Activated B cell treated with CpG ODN at 0.5 μM for 24 hours (primary cell): ENCODE measurements at regions not wholly inside any gene's neighbourhood (a gene's known extent, or its start where the extent isn't known, plus 50 kb on each side); places are given as distances from the start of the nearest gene placed in this dataset.

Source experiments
- ATAC-seq: fragments of 200-7000 bp; cut with Tn5 transposase; one replicate; pipeline ENCODE4 v1.10.0; 2021; ENCODE audit warnings: low read depth, mild to moderate bottlenecking, moderate library complexity
- CTCF ChIA-PET: fragments of 350-600 bp; sonication (Branson Sonifier 250); formaldehyde crosslinking; loops from one replicate; lab custom pipeline; 2021; ENCODE audit warnings: antibody characterized with exemption; lab: Charles Lee
- POLR2A ChIA-PET: fragments of 350-600 bp; sonication (Branson Sonifier 250); formaldehyde crosslinking; loops from one replicate; lab custom pipeline; 2021; ENCODE audit warnings: antibody characterized with exemption; lab: Charles Lee
- DNase-seq: peaks from one replicate; pipeline ENCODE4 v3.0.0; 2022
- H3K27ac Mint-ChIP-seq: one replicate; pipeline ENCODE4 v1.8.0; 2020; ENCODE audit warnings: mixed read lengths
- H3K27me3 Mint-ChIP-seq: one replicate; pipeline ENCODE4 v1.8.0; 2021; ENCODE audit warnings: mixed read lengths
- H3K36me3 Mint-ChIP-seq: one replicate; pipeline ENCODE4 v1.8.0; 2021; ENCODE audit warnings: low read depth, mixed read lengths
- H3K4me1 Mint-ChIP-seq: one replicate; pipeline ENCODE4 v1.8.0; 2021; ENCODE audit warnings: mixed read lengths
- H3K4me3 Mint-ChIP-seq: one replicate; pipeline ENCODE4 v1.8.0; 2020; ENCODE audit warnings: mild to moderate bottlenecking, mixed read lengths
- H3K9me3 Mint-ChIP-seq: one replicate; pipeline ENCODE4 v1.8.0; 2020; ENCODE audit warnings: mixed read lengths
- intact Hi-C: fragments of 100-400 bp; cut with micrococcal nuclease; formaldehyde crosslinking; loops from one replicate; pipeline ENCODE4 v1.15.1; 2024
- TF ChIP-seq, protein P1 (sequence below): fragments of 200-600 bp; IDR thresholded peaks from one replicate; pipeline ENCODE4 v1.8.0; 2022; ENCODE audit warnings: antibody characterized with exemption, mild to moderate bottlenecking

DNA sequence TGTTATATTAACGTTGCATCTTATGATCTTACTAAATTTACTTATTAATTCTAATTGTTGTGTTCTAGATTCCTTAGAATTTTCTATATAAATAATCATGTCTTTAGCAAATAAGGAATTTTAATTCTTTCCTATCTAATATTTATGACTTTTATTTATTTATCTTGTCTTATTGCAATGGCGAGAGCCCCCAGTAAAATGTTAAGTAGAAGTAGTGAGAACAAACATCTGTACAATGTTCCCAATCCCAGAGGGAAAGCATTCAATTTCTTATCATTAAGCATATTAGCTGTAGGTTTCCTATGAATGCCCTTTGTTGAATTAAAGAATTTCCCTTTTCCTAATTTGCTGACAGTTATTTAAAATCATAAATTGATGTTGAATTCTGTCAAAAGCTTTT, 203.7 kb upstream of the OTX2 start:
- H3K27me3 Mint-ChIP-seq = peaks cover 2% of the 10 kb centered on the region
- H3K4me3 Mint-ChIP-seq = no peak overlapping the region
- no peak for ATAC-seq
- peaks cover 11% of the 10 kb centered on the region for H3K9me3 Mint-ChIP-seq
- DNase-seq = no peak
- ChIA-PET POLR2A (no interaction called here), CTCF (no interaction called here)
- H3K27ac Mint-ChIP-seq = no peak overlapping the region
- intact Hi-C loops = no loop called here
- no peaks in the 10 kb centered on the region for H3K4me1 Mint-ChIP-seq
- TF ChIP-seq, protein P1, sequence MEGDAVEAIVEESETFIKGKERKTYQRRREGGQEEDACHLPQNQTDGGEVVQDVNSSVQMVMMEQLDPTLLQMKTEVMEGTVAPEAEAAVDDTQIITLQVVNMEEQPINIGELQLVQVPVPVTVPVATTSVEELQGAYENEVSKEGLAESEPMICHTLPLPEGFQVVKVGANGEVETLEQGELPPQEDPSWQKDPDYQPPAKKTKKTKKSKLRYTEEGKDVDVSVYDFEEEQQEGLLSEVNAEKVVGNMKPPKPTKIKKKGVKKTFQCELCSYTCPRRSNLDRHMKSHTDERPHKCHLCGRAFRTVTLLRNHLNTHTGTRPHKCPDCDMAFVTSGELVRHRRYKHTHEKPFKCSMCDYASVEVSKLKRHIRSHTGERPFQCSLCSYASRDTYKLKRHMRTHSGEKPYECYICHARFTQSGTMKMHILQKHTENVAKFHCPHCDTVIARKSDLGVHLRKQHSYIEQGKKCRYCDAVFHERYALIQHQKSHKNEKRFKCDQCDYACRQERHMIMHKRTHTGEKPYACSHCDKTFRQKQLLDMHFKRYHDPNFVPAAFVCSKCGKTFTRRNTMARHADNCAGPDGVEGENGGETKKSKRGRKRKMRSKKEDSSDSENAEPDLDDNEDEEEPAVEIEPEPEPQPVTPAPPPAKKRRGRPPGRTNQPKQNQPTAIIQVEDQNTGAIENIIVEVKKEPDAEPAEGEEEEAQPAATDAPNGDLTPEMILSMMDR = no peak
- H3K36me3 Mint-ChIP-seq = no peaks in the 10 kb centered on the region

DNA sequence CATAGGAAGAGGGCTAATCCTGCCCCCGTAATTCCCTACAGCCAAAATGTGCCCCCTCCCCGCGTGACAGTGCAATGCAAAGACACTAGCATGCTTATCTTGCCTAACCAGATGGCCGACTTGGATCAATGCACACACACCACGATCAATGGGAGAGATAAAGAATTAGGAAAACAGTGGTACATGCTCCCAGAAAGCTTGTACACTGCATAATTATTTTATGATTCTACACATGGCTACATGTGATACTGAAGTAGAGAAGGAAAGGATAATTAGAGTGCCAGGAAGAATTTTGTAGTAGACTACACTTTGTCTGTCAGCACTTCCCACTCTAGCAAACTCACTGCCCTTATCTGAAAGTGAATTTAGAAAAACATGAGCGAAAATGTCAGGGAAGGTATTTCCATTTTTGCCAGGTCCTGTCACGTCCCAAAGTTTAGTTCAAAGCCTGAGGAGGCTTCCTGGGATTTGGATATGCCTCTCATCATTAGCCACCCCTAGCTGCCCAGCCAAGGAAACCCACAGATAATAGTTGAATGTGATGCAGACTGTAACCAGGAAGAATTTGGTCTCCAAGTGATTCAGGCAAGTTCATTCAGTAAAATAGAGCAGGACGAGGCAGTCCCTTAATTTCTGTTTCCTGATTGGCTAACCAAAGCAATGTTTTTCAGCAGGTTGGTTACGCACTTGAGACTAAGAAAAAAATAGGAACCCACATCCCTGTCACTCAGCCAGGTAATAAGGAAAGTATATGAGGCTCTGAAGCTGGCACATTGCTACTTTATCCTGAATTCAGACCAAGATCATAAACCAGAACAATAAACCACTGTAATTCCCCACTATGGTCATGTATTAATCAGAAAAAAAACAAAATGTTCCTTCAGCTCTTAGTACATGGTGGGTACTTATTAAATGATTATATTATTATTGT, 199.6 kb upstream of the OTX2 start:
- TF ChIP-seq, protein P1 = no peak
- Mint-ChIP-seq H3K9me3 (peaks cover 11% of the 10 kb centered on the region), H3K36me3 (no peaks in the 10 kb centered on the region), H3K4me3 (no peak overlapping the region), H3K27me3 (peaks cover 12% of the 10 kb centered on the region), H3K4me1 (peaks cover 10% of the 10 kb centered on the region), H3K27ac (no peak overlapping the region)
- DNase-seq (no peak), ATAC-seq (no peak)
- intact Hi-C loops = no loop called here
- ChIA-PET CTCF (no interaction called here), POLR2A (no interaction called here)

DNA sequence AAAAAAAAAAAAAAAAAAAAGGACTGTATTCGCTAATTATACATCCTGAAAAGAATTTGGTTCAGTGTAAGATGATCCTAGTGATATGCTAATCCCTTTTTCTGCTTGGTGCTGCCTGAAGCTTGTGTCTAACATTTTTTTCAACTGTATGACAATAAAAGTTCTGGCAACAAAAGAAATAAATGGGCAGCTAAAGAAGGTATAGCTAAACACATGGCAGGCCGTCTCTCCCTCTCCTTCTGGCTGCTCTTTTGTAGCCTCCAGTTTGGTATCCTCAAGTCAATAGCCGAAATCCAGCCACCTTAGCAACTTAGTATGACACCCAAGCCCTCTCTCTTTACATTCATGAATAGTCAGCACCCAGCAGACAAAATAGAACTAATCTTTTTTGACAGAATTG, 198.3 kb upstream of the OTX2 start:
- DNase-seq (no peak), ATAC-seq (no peak)
- Mint-ChIP-seq H3K36me3 (no peaks in the 10 kb centered on the region), H3K9me3 (peaks cover 9% of the 10 kb centered on the region), H3K4me3 (no peak overlapping the region), H3K4me1 (peaks cover 10% of the 10 kb centered on the region), H3K27ac (no peak overlapping the region), H3K27me3 (peaks cover 16% of the 10 kb centered on the region)
- POLR2A ChIA-PET = no interaction called here
- TF ChIP-seq, protein P1 = no peak
- CTCF ChIA-PET = no interaction called here
- intact Hi-C loops = no loop called here

DNA sequence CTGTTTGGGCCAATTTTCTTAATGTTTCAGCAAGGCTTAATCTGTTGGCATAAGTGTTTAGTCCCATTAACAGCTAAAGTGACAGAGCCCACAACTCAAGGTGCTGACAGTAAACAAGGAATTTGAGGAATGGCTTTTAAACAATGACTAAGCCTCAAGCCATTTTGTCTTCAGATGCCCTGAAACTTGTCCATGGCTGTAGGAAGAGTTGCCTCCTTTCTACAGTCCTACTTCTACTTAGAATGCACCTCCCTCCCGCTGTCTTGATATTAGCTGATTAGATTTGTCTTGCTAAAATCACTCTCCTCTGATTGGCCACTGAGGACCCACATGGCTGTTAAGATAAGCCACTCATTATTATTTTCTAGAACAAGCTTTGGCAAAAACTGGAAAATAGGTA, 188.4 kb upstream of the OTX2 start:
- H3K27ac Mint-ChIP-seq = no peak overlapping the region
- H3K27me3 Mint-ChIP-seq = peaks cover 2% of the 10 kb centered on the region
- no peak overlapping the region for H3K4me3 Mint-ChIP-seq
- CTCF ChIA-PET = no interaction called here
- intact Hi-C loops = no loop called here
- no peaks in the 10 kb centered on the region for H3K9me3 Mint-ChIP-seq
- no peak for ATAC-seq
- POLR2A ChIA-PET = no interaction called here
- TF ChIP-seq, protein P1 = no peak
- DNase-seq = no peak
- H3K36me3 Mint-ChIP-seq = no peaks in the 10 kb centered on the region
- H3K4me1 Mint-ChIP-seq = no peaks in the 10 kb centered on the region

DNA sequence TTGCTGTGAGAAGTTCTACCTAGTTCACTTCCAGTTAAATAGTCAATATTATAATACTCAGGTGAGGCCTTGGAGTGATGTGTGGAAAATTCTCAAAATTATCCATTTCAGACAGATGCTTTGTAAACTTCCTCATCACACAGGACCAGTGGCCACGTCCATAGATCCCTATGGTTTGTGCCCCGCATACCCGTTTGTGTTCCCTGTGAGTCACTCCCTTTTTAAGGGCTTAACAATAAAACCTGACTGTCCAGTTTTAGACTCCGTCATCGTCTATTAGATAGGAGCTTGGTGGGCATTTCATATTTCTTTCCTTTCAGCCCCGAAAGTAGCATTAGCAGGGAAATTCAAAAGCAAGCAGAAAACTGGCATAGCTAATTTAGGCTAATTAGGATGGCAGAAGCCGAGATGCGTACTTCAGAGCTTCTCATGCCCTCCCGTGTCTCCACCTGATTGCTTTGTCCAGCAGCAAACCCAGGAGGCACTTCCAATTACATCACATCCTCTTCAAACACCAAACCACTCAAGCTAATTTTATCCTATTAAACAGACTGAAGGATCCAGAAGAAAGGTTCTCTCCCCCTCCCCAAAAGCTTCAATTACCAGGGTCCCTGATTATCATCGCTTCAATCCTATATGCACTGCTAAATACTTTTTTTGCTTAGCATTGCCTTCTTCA, 186.6 kb upstream of the OTX2 start:
- Mint-ChIP-seq H3K9me3 (peaks cover 2% of the 10 kb centered on the region), H3K4me1 (no peaks in the 10 kb centered on the region), H3K4me3 (no peak overlapping the region), H3K27ac (no peak overlapping the region), H3K27me3 (peaks cover 2% of the 10 kb centered on the region), H3K36me3 (no peaks in the 10 kb centered on the region)
- TF ChIP-seq, protein P1 = no peak
- CTCF ChIA-PET = no interaction called here
- POLR2A ChIA-PET = no interaction called here
- DNase-seq = no peak
- intact Hi-C loops = no loop called here
- ATAC-seq = no peak
